ENCODE measurements at regions not wholly inside any gene's neighbourhood (a gene's known extent, or its start where the extent isn't known, plus 50 kb on each side); places are given as distances from the start of the nearest gene placed in this dataset.

- no peak for DNase-seq
These were observed 118.1 kb downstream of the MAT2B start for GRCh38 chr5:163623524-163623923.

- no peak for DNase-seq
These were observed 118.6 kb downstream of the MAT2B start for GRCh38 chr5:163623986-163624385.

GRCh38 chr5:163624431-163624830, 119.0 kb downstream of the MAT2B start:
- no peak for DNase-seq

GRCh38 chr5:163626904-163627434, 121.5 kb downstream of the MAT2B start:
- no peak for DNase-seq

- no peak for DNase-seq
These were observed 126.4 kb downstream of the MAT2B start for GRCh38 chr5:163631856-163632255.

GRCh38 chr5:163633926-163634460, 128.6 kb downstream of the MAT2B start:
- DNase-seq = no peak

- no peak for DNase-seq
These were observed 130.2 kb downstream of the MAT2B start for GRCh38 chr5:163635631-163636030.

- DNase-seq = no peak
These were observed 137.5 kb downstream of the MAT2B start for GRCh38 chr5:163642904-163643303.

- DNase-seq = no peak
These were observed 140.3 kb downstream of the MAT2B start for GRCh38 chr5:163645421-163646416.

- DNase-seq = no peak
These were observed 144.1 kb downstream of the MAT2B start for GRCh38 chr5:163649514-163649913.

- no peak for DNase-seq
These were observed 148.1 kb downstream of the MAT2B start for GRCh38 chr5:163653526-163653925.

- no peak for DNase-seq
These were observed 153.5 kb downstream of the MAT2B start for GRCh38 chr5:163658702-163659567.

GRCh38 chr5:163659568-163659902, 154.1 kb downstream of the MAT2B start:
- DNase-seq = no peak

GRCh38 chr5:163660486-163660885, 155.1 kb downstream of the MAT2B start:
- DNase-seq = no peak

GRCh38 chr5:163661360-163661759, 155.9 kb downstream of the MAT2B start:
- DNase-seq = no peak

GRCh38 chr5:163670036-163670435, 164.6 kb downstream of the MAT2B start:
- no peak for DNase-seq

GRCh38 chr5:163677092-163677491, 171.7 kb downstream of the MAT2B start:
- no peak for DNase-seq

GRCh38 chr5:163682234-163682633, 176.8 kb downstream of the MAT2B start:
- no peak for DNase-seq

- no peak for DNase-seq
These were observed 182.0 kb downstream of the MAT2B start for GRCh38 chr5:163687414-163687813.

- DNase-seq = no peak
These were observed 186.7 kb downstream of the MAT2B start for GRCh38 chr5:163692091-163692490.

GRCh38 chr5:163695830-163696578, 190.6 kb downstream of the MAT2B start:
- no peak for DNase-seq

- no peak for DNase-seq
These were observed 191.1 kb downstream of the MAT2B start for GRCh38 chr5:163696579-163696887.

All from activated CD8-positive, alpha-beta memory T cell treated with anti-CD3 and anti-CD28 coated beads, Interleukin-2, amount 50 U/mL, for 4 hours (primary cell).